ENCODE measurements at regions not wholly inside any gene's neighbourhood (a gene's known extent, or its start where the extent isn't known, plus 50 kb on each side); places are given as distances from the start of the nearest gene placed in this dataset.

- no peak overlapping the region for H3K18ac ChIP-seq (ENCODE audit: low read length)
- no peak overlapping the region for H2BK120ac ChIP-seq (ENCODE audit: insufficient read depth, low read length, poor library complexity)
- H3K27ac ChIP-seq (ENCODE audit: low read depth, low read length), result no peak overlapping the region
- no peak for DNase-seq
- no peaks in the 10 kb centered on the region for H3K4me1 ChIP-seq (ENCODE audit: control insufficient read depth in 1 of 2, insufficient read depth in 2 of 2, low read length in 2 of 2)
- H2AK5ac ChIP-seq (ENCODE audit: low read length), result no peak overlapping the region
- H2BK5ac ChIP-seq (ENCODE audit: low read depth, low read length, poor library complexity), result no peak overlapping the region
- H4K91ac ChIP-seq (ENCODE audit: low read depth, low read length), result no peak overlapping the region
- no peak overlapping the region for H3K23ac ChIP-seq (ENCODE audit: low read length)
- no peaks in the 10 kb centered on the region for H3K79me1 ChIP-seq (ENCODE audit: low read length)
- no peak overlapping the region for H3K4me2 ChIP-seq (ENCODE audit: low read length)
- no peak overlapping the region for H4K8ac ChIP-seq (ENCODE audit: low read depth, low read length)
- no peak overlapping the region for H4K12ac ChIP-seq (ENCODE audit: low read depth, low read length)
- H3K79me2 ChIP-seq (ENCODE audit: control insufficient read depth, insufficient read depth, low read length, poor library complexity), result no peaks in the 10 kb centered on the region
- H3K9ac ChIP-seq (ENCODE audit: low read length), result no peak overlapping the region
- no peak overlapping the region for H3K4me3 ChIP-seq (ENCODE audit: low read depth, low read length)
- no peaks in the 10 kb centered on the region for H3K9me3 ChIP-seq (ENCODE audit: insufficient read depth, low read depth, low read length)
- H2AFZ ChIP-seq (ENCODE audit: insufficient read depth, low read length, poor library complexity), result no peak overlapping the region
- no peaks in the 10 kb centered on the region for H3K27me3 ChIP-seq (ENCODE audit: insufficient read depth, low read length)
- no peak overlapping the region for H3K4ac ChIP-seq (ENCODE audit: low read depth, low read length)
- H2BK12ac ChIP-seq (ENCODE audit: low read length), result no peak overlapping the region
- H3K14ac ChIP-seq (ENCODE audit: low read length), result no peak overlapping the region
- peaks cover 0 to 3% of the 10 kb centered on the region in 2 experiments for H3K36me3 ChIP-seq (ENCODE audit: control insufficient read depth in 1 of 2, insufficient read depth in 2 of 2, low read length in 2 of 2)
Observed at GRCh38 chr6:138600261-138600660, 101.0 kb upstream of the NHSL1 start.

- no peak for DNase-seq
- Histone ChIP-seq H3K14ac (ENCODE audit: low read length) (no peak overlapping the region), H2BK120ac (ENCODE audit: insufficient read depth, low read length, poor library complexity) (no peak overlapping the region), H2BK12ac (ENCODE audit: low read length) (no peak overlapping the region), H2AFZ (ENCODE audit: insufficient read depth, low read length, poor library complexity) (no peak overlapping the region), H2AK5ac (ENCODE audit: low read length) (no peak overlapping the region), H3K27me3 (ENCODE audit: insufficient read depth, low read length) (no peaks in the 10 kb centered on the region), H3K4me3 (ENCODE audit: low read depth, low read length) (no peak overlapping the region), H3K23ac (ENCODE audit: low read length) (no peak overlapping the region), H3K4me1 (ENCODE audit: control insufficient read depth in 1 of 2, insufficient read depth in 2 of 2, low read length in 2 of 2) (no peaks in the 10 kb centered on the region), H4K91ac (ENCODE audit: low read depth, low read length) (no peak overlapping the region), H3K79me1 (ENCODE audit: low read length) (no peaks in the 10 kb centered on the region), H3K4me2 (ENCODE audit: low read length) (no peak overlapping the region), H2BK5ac (ENCODE audit: low read depth, low read length, poor library complexity) (no peak overlapping the region), H3K9ac (ENCODE audit: low read length) (no peak overlapping the region), H4K8ac (ENCODE audit: low read depth, low read length) (no peak overlapping the region), H3K27ac (ENCODE audit: low read depth, low read length) (no peak overlapping the region), H4K12ac (ENCODE audit: low read depth, low read length) (no peak overlapping the region), H3K79me2 (ENCODE audit: control insufficient read depth, insufficient read depth, low read length, poor library complexity) (no peaks in the 10 kb centered on the region), H3K9me3 (ENCODE audit: insufficient read depth, low read depth, low read length) (no peaks in the 10 kb centered on the region), H3K36me3 (ENCODE audit: control insufficient read depth in 1 of 2, insufficient read depth in 2 of 2, low read length in 2 of 2) (peaks cover 0 to 3% of the 10 kb centered on the region in 2 experiments), H3K18ac (ENCODE audit: low read length) (no peak overlapping the region), H3K4ac (ENCODE audit: low read depth, low read length) (no peak overlapping the region)
Observed at GRCh38 chr6:138600726-138601125, 101.4 kb upstream of the NHSL1 start.

GRCh38 chr6:138601128-138601527 lies 101.8 kb upstream of the NHSL1 start:
- Histone ChIP-seq H4K91ac (ENCODE audit: low read depth, low read length) (no peak overlapping the region), H3K14ac (ENCODE audit: low read length) (no peak overlapping the region), H3K4me3 (ENCODE audit: low read depth, low read length) (no peak overlapping the region), H2AFZ (ENCODE audit: insufficient read depth, low read length, poor library complexity) (no peak overlapping the region), H2BK5ac (ENCODE audit: low read depth, low read length, poor library complexity) (no peak overlapping the region), H3K36me3 (ENCODE audit: control insufficient read depth in 1 of 2, insufficient read depth in 2 of 2, low read length in 2 of 2) (peaks cover 0 to 3% of the 10 kb centered on the region in 2 experiments), H2BK12ac (ENCODE audit: low read length) (no peak overlapping the region), H4K12ac (ENCODE audit: low read depth, low read length) (no peak overlapping the region), H3K9me3 (ENCODE audit: insufficient read depth, low read depth, low read length) (no peaks in the 10 kb centered on the region), H3K9ac (ENCODE audit: low read length) (no peak overlapping the region), H3K4me1 (ENCODE audit: control insufficient read depth in 1 of 2, insufficient read depth in 2 of 2, low read length in 2 of 2) (no peaks in the 10 kb centered on the region), H3K79me2 (ENCODE audit: control insufficient read depth, insufficient read depth, low read length, poor library complexity) (no peaks in the 10 kb centered on the region), H3K27me3 (ENCODE audit: insufficient read depth, low read length) (no peaks in the 10 kb centered on the region), H3K4ac (ENCODE audit: low read depth, low read length) (no peak overlapping the region), H4K8ac (ENCODE audit: low read depth, low read length) (no peak overlapping the region), H2AK5ac (ENCODE audit: low read length) (no peak overlapping the region), H3K23ac (ENCODE audit: low read length) (no peak overlapping the region), H2BK120ac (ENCODE audit: insufficient read depth, low read length, poor library complexity) (no peak overlapping the region), H3K18ac (ENCODE audit: low read length) (no peak overlapping the region), H3K27ac (ENCODE audit: low read depth, low read length) (no peak overlapping the region), H3K79me1 (ENCODE audit: low read length) (no peaks in the 10 kb centered on the region), H3K4me2 (ENCODE audit: low read length) (no peak overlapping the region)
- no peak for DNase-seq

GRCh38 chr6:138605958-138606357 lies 106.7 kb upstream of the NHSL1 start:
- no peak overlapping the region for H2BK120ac ChIP-seq (ENCODE audit: insufficient read depth, low read length, poor library complexity)
- no peaks in the 10 kb centered on the region for H3K79me1 ChIP-seq (ENCODE audit: low read length)
- H3K9me3 ChIP-seq (ENCODE audit: insufficient read depth, low read depth, low read length), result no peaks in the 10 kb centered on the region
- no peak overlapping the region for H3K4me3 ChIP-seq (ENCODE audit: low read depth, low read length)
- no peak overlapping the region for H3K9ac ChIP-seq (ENCODE audit: low read length)
- DNase-seq, result no peak
- H4K91ac ChIP-seq (ENCODE audit: low read depth, low read length), result no peak overlapping the region
- H4K8ac ChIP-seq (ENCODE audit: low read depth, low read length), result no peak overlapping the region
- H2AFZ ChIP-seq (ENCODE audit: insufficient read depth, low read length, poor library complexity), result no peak overlapping the region
- H3K23ac ChIP-seq (ENCODE audit: low read length), result no peak overlapping the region
- H3K79me2 ChIP-seq (ENCODE audit: control insufficient read depth, insufficient read depth, low read length, poor library complexity), result no peaks in the 10 kb centered on the region
- no peak overlapping the region for H3K4me2 ChIP-seq (ENCODE audit: low read length)
- no peak overlapping the region for H2AK5ac ChIP-seq (ENCODE audit: low read length)
- no peaks in the 10 kb centered on the region for H3K36me3 ChIP-seq (ENCODE audit: control insufficient read depth in 1 of 2, insufficient read depth in 2 of 2, low read length in 2 of 2)
- no peak overlapping the region for H3K14ac ChIP-seq (ENCODE audit: low read length)
- no peak overlapping the region for H2BK5ac ChIP-seq (ENCODE audit: low read depth, low read length, poor library complexity)
- no peak overlapping the region for H4K12ac ChIP-seq (ENCODE audit: low read depth, low read length)
- H2BK12ac ChIP-seq (ENCODE audit: low read length), result no peak overlapping the region
- peaks cover 0 to 4% of the 10 kb centered on the region in 2 experiments for H3K4me1 ChIP-seq (ENCODE audit: control insufficient read depth in 1 of 2, insufficient read depth in 2 of 2, low read length in 2 of 2)
- whole genome bisulfite sequencing (ENCODE audit: extremely low coverage, insufficient coverage, insufficient read length), result no CpG with 5 or more reads among the region's 1 CpG
- H3K27ac ChIP-seq (ENCODE audit: low read depth, low read length), result no peak overlapping the region
- H3K27me3 ChIP-seq (ENCODE audit: insufficient read depth, low read length), result no peaks in the 10 kb centered on the region
- no peak overlapping the region for H3K18ac ChIP-seq (ENCODE audit: low read length)
- H3K4ac ChIP-seq (ENCODE audit: low read depth, low read length), result no peak overlapping the region
